ENCODE measurements at regions not wholly inside any gene's neighbourhood (a gene's known extent, or its start where the extent isn't known, plus 50 kb on each side); places are given as distances from the start of the nearest gene placed in this dataset.
A peak's percentile ranks its signal among the peaks of the same experiment; 100 is the strongest.

GRCh38 chr13:97114651-97115050 lies 107.5 kb upstream of the MBNL2 start:
- Histone ChIP-seq H3K4me3 (no peak overlapping the region), H2AFZ (0 out of 2 replicates have a peak overlapping the region, but pooled peaks have one; percentile 59), H3K9me3 (ENCODE audit: low read depth) (no peaks in the 10 kb centered on the region), H3K79me2 (ENCODE audit: insufficient read depth) (no peaks in the 10 kb centered on the region), H3K9me2 (ENCODE audit: insufficient read depth) (no peaks in the 10 kb centered on the region), H3F3A (ENCODE audit: insufficient read depth) (0 out of 2 replicates have a peak, but pooled peaks cover under 1% of the 10 kb centered on the region), H3K4me2 (ENCODE audit: unreplicated experiment) (no peak overlapping the region), H3K36me3 (ENCODE audit: low read depth) (no peaks in the 10 kb centered on the region), H3K27ac (no peak overlapping the region), H3K9ac (no peak overlapping the region), H3K27me3 (replicated peaks; ENCODE audit: insufficient read depth) (no peaks in the 10 kb centered on the region), H3K4me1 (ENCODE audit: insufficient read depth) (peaks cover 13% of the 10 kb centered on the region; the same call in 1 of the 2 replicates), H4K20me1 (ENCODE audit: insufficient read depth) (no peaks in the 10 kb centered on the region)
- no peak for TF ChIP-seq EZH2phosphoT487 (IDR thresholded peaks at IDR 0.05; ENCODE audit: insufficient read depth, low read depth)
- no peak for TF ChIP-seq EZH2 (IDR thresholded peaks at IDR 0.05; ENCODE audit: insufficient read depth, poor library complexity, severe bottlenecking)
- in situ Hi-C loops (cut with MboI) = loop anchor here (5.0 to 10.0 kb wide), 2 partner anchors 90 to 233 kb away; no protein-coding TSS in a partner anchor
- no peak for DNase-seq
- WGBS, 2 experiments (ENCODE audit: low coverage in 1 of 2, low lambda C conversion rate in 2 of 2, missing lambda C conversion rate in 2 of 2) = 87 to 88% methylated on average over 5 of the region's 5 CpGs

- Histone ChIP-seq H3K9ac (no peak overlapping the region), H3K4me1 (ENCODE audit: insufficient read depth) (peaks cover 29% of the 10 kb centered on the region), H3K4me2 (ENCODE audit: unreplicated experiment) (no peak overlapping the region), H3K79me2 (ENCODE audit: insufficient read depth) (no peaks in the 10 kb centered on the region), H3K36me3 (ENCODE audit: low read depth) (no peaks in the 10 kb centered on the region), H2AFZ (no peak overlapping the region), H3K27ac (no peak overlapping the region), H3K9me3 (ENCODE audit: low read depth) (no peaks in the 10 kb centered on the region), H3K4me3 (no peak overlapping the region), H3F3A (ENCODE audit: insufficient read depth) (peaks cover 16% of the 10 kb centered on the region; the same call in 1 of the 2 replicates), H3K27me3 (replicated peaks; ENCODE audit: insufficient read depth) (no peaks in the 10 kb centered on the region), H3K9me2 (ENCODE audit: insufficient read depth) (no peaks in the 10 kb centered on the region), H4K20me1 (ENCODE audit: insufficient read depth) (no peaks in the 10 kb centered on the region)
- in situ Hi-C loops (cut with MboI) = loop anchor here (5.0 to 10.0 kb wide), 2 partner anchors 88 to 231 kb away; no protein-coding TSS in a partner anchor
- 73 to 79% methylated on average over 1 of the region's 1 CpG for WGBS, 2 experiments (ENCODE audit: low coverage in 1 of 2, low lambda C conversion rate in 2 of 2, missing lambda C conversion rate in 2 of 2)
- TF ChIP-seq EZH2phosphoT487 (IDR thresholded peaks at IDR 0.05; ENCODE audit: insufficient read depth, low read depth) (no peak), EZH2 (IDR thresholded peaks at IDR 0.05; ENCODE audit: insufficient read depth, poor library complexity, severe bottlenecking) (no peak)
- DNase-seq = peak; percentile 69
Measured at GRCh38 chr13:97116754-97117153, 105.4 kb upstream of the MBNL2 start.

GRCh38 chr13:97117388-97117910 lies 104.7 kb upstream of the MBNL2 start:
- 95 to 97% methylated on average over 5 of the region's 5 CpGs for WGBS, 2 experiments (ENCODE audit: low coverage in 1 of 2, low lambda C conversion rate in 2 of 2, missing lambda C conversion rate in 2 of 2)
- no peak overlapping the region for H3K4me2 ChIP-seq (ENCODE audit: unreplicated experiment)
- H3K4me3 ChIP-seq = no peak overlapping the region
- H3K9ac ChIP-seq = no peak overlapping the region
- TF ChIP-seq EZH2 (IDR thresholded peaks at IDR 0.05; ENCODE audit: insufficient read depth, poor library complexity, severe bottlenecking) (no peak), EZH2phosphoT487 (IDR thresholded peaks at IDR 0.05; ENCODE audit: insufficient read depth, low read depth) (no peak)
- peaks cover 23% of the 10 kb centered on the region for H3F3A ChIP-seq (ENCODE audit: insufficient read depth)
- in situ Hi-C loops (cut with MboI) = loop anchor here (5.0 to 10.0 kb wide), 2 partner anchors 87 to 230 kb away; no protein-coding TSS in a partner anchor
- DNase-seq = no peak
- H3K27me3 ChIP-seq (replicated peaks; ENCODE audit: insufficient read depth) = no peaks in the 10 kb centered on the region
- H4K20me1 ChIP-seq (ENCODE audit: insufficient read depth) = no peaks in the 10 kb centered on the region
- H2AFZ ChIP-seq = no peak overlapping the region
- H3K9me2 ChIP-seq (ENCODE audit: insufficient read depth) = no peaks in the 10 kb centered on the region
- no peaks in the 10 kb centered on the region for H3K9me3 ChIP-seq (ENCODE audit: low read depth)
- H3K36me3 ChIP-seq (ENCODE audit: low read depth) = no peaks in the 10 kb centered on the region
- H3K27ac ChIP-seq = no peak overlapping the region
- H3K79me2 ChIP-seq (ENCODE audit: insufficient read depth) = no peaks in the 10 kb centered on the region
- peaks cover 36% of the 10 kb centered on the region for H3K4me1 ChIP-seq (ENCODE audit: insufficient read depth)

GRCh38 chr13:97119943-97120342 lies 102.2 kb upstream of the MBNL2 start:
- no peaks in the 10 kb centered on the region for H4K20me1 ChIP-seq (ENCODE audit: insufficient read depth)
- no peak overlapping the region for H3K9ac ChIP-seq
- no peak overlapping the region for H3K4me2 ChIP-seq (ENCODE audit: unreplicated experiment)
- H3K36me3 ChIP-seq (ENCODE audit: low read depth) = no peaks in the 10 kb centered on the region
- H3K79me2 ChIP-seq (ENCODE audit: insufficient read depth) = no peaks in the 10 kb centered on the region
- no peak for TF ChIP-seq EZH2phosphoT487 (IDR thresholded peaks at IDR 0.05; ENCODE audit: insufficient read depth, low read depth)
- no peak for TF ChIP-seq EZH2 (IDR thresholded peaks at IDR 0.05; ENCODE audit: insufficient read depth, poor library complexity, severe bottlenecking)
- H3K9me2 ChIP-seq (ENCODE audit: insufficient read depth) = no peaks in the 10 kb centered on the region
- WGBS, 2 experiments (ENCODE audit: low coverage in 1 of 2, low lambda C conversion rate in 2 of 2, missing lambda C conversion rate in 2 of 2) = 84 to 87% methylated on average over 3 of the region's 3 CpGs
- no peak overlapping the region for H2AFZ ChIP-seq
- no peak overlapping the region for H3K4me3 ChIP-seq
- no peak for DNase-seq
- H3K27ac ChIP-seq = no peak overlapping the region
- H3K27me3 ChIP-seq (replicated peaks; ENCODE audit: insufficient read depth) = no peaks in the 10 kb centered on the region
- H3F3A ChIP-seq (ENCODE audit: insufficient read depth) = peaks cover 37% of the 10 kb centered on the region
- H3K9me3 ChIP-seq (ENCODE audit: low read depth) = no peaks in the 10 kb centered on the region
- peaks cover 48% of the 10 kb centered on the region for H3K4me1 ChIP-seq (ENCODE audit: insufficient read depth)
- in situ Hi-C loops (cut with MboI) = loop anchor here (5.0 to 10.0 kb wide), 2 partner anchors 85 to 227 kb away; no protein-coding TSS in a partner anchor

All from GM23248 (cell line).